ENCODE measurements at regions not wholly inside any gene's neighbourhood (a gene's known extent, or its start where the extent isn't known, plus 50 kb on each side); places are given as distances from the start of the nearest gene placed in this dataset.

- Histone ChIP-seq H3K36me3 (ENCODE audit: control insufficient read depth in 2 of 2, insufficient read depth in 2 of 2, low read length in 2 of 2) (no peaks in the 10 kb centered on the region), H3K27me3 (ENCODE audit: control insufficient read depth in 2 of 2, insufficient read depth in 2 of 2, low read length in 2 of 2) (no peaks in the 10 kb centered on the region), H3K9me3 (ENCODE audit: control insufficient read depth in 2 of 2, low read length in 2 of 2) (no peaks in the 10 kb centered on the region), H3K4me3 (ENCODE audit: low read length in 2 of 2) (no peak overlapping the region), H3K4me1 (ENCODE audit: control insufficient read depth in 2 of 2, insufficient read depth in 2 of 2, low read length in 2 of 2) (no peaks in the 10 kb centered on the region), H3K27ac (ENCODE audit: low read depth in 2 of 2, low read length in 2 of 2) (no peak overlapping the region), H3K9ac (ENCODE audit: low read depth in 1 of 2, low read length in 2 of 2) (no peak overlapping the region)
These were observed 262.2 kb upstream of the DDX53 start for GRCh38 chrX:22737541-22737940.

GRCh38 chrX:22739276-22739675 is 260.5 kb upstream of the DDX53 start:
- H3K9me3 ChIP-seq (ENCODE audit: control insufficient read depth in 2 of 2, low read length in 2 of 2) = no peaks in the 10 kb centered on the region
- no peaks in the 10 kb centered on the region for H3K4me1 ChIP-seq (ENCODE audit: control insufficient read depth in 2 of 2, insufficient read depth in 2 of 2, low read length in 2 of 2)
- H3K27me3 ChIP-seq (ENCODE audit: control insufficient read depth in 2 of 2, insufficient read depth in 2 of 2, low read length in 2 of 2) = no peaks in the 10 kb centered on the region
- no peak overlapping the region for H3K9ac ChIP-seq (ENCODE audit: low read depth in 1 of 2, low read length in 2 of 2)
- no peak overlapping the region for H3K27ac ChIP-seq (ENCODE audit: low read depth in 2 of 2, low read length in 2 of 2)
- H3K4me3 ChIP-seq (ENCODE audit: low read length in 2 of 2) = no peak overlapping the region
- H3K36me3 ChIP-seq (ENCODE audit: control insufficient read depth in 2 of 2, insufficient read depth in 2 of 2, low read length in 2 of 2) = no peaks in the 10 kb centered on the region

GRCh38 chrX:22740836-22741235 is 258.9 kb upstream of the DDX53 start:
- Histone ChIP-seq H3K4me1 (ENCODE audit: control insufficient read depth in 2 of 2, insufficient read depth in 2 of 2, low read length in 2 of 2) (no peaks in the 10 kb centered on the region), H3K9ac (ENCODE audit: low read depth in 1 of 2, low read length in 2 of 2) (no peak overlapping the region), H3K27me3 (ENCODE audit: control insufficient read depth in 2 of 2, insufficient read depth in 2 of 2, low read length in 2 of 2) (no peaks in the 10 kb centered on the region), H3K4me3 (ENCODE audit: low read length in 2 of 2) (no peak overlapping the region), H3K36me3 (ENCODE audit: control insufficient read depth in 2 of 2, insufficient read depth in 2 of 2, low read length in 2 of 2) (no peaks in the 10 kb centered on the region), H3K27ac (ENCODE audit: low read depth in 2 of 2, low read length in 2 of 2) (no peak overlapping the region), H3K9me3 (ENCODE audit: control insufficient read depth in 2 of 2, low read length in 2 of 2) (no peaks in the 10 kb centered on the region)

GRCh38 chrX:22742174-22742573 is 257.6 kb upstream of the DDX53 start:
- no peak overlapping the region for H3K4me3 ChIP-seq (ENCODE audit: low read length in 2 of 2)
- H3K4me1 ChIP-seq (ENCODE audit: control insufficient read depth in 2 of 2, insufficient read depth in 2 of 2, low read length in 2 of 2) = no peaks in the 10 kb centered on the region
- no peaks in the 10 kb centered on the region for H3K36me3 ChIP-seq (ENCODE audit: control insufficient read depth in 2 of 2, insufficient read depth in 2 of 2, low read length in 2 of 2)
- H3K27me3 ChIP-seq (ENCODE audit: control insufficient read depth in 2 of 2, insufficient read depth in 2 of 2, low read length in 2 of 2) = no peaks in the 10 kb centered on the region
- no peak overlapping the region for H3K27ac ChIP-seq (ENCODE audit: low read depth in 2 of 2, low read length in 2 of 2)
- H3K9me3 ChIP-seq (ENCODE audit: control insufficient read depth in 2 of 2, low read length in 2 of 2) = no peaks in the 10 kb centered on the region
- no peak overlapping the region for H3K9ac ChIP-seq (ENCODE audit: low read depth in 1 of 2, low read length in 2 of 2)

- Histone ChIP-seq H3K9ac (ENCODE audit: low read depth in 1 of 2, low read length in 2 of 2) (no peak overlapping the region), H3K9me3 (ENCODE audit: control insufficient read depth in 2 of 2, low read length in 2 of 2) (no peaks in the 10 kb centered on the region), H3K4me3 (ENCODE audit: low read length in 2 of 2) (no peak overlapping the region), H3K36me3 (ENCODE audit: control insufficient read depth in 2 of 2, insufficient read depth in 2 of 2, low read length in 2 of 2) (no peaks in the 10 kb centered on the region), H3K27me3 (ENCODE audit: control insufficient read depth in 2 of 2, insufficient read depth in 2 of 2, low read length in 2 of 2) (no peaks in the 10 kb centered on the region), H3K4me1 (ENCODE audit: control insufficient read depth in 2 of 2, insufficient read depth in 2 of 2, low read length in 2 of 2) (no peaks in the 10 kb centered on the region), H3K27ac (ENCODE audit: low read depth in 2 of 2, low read length in 2 of 2) (no peak overlapping the region)
These were observed 253.7 kb upstream of the DDX53 start for GRCh38 chrX:22746081-22746480.

- Histone ChIP-seq H3K9me3 (ENCODE audit: control insufficient read depth in 2 of 2, low read length in 2 of 2) (no peaks in the 10 kb centered on the region), H3K4me1 (ENCODE audit: control insufficient read depth in 2 of 2, insufficient read depth in 2 of 2, low read length in 2 of 2) (no peaks in the 10 kb centered on the region), H3K27ac (ENCODE audit: low read depth in 2 of 2, low read length in 2 of 2) (no peak overlapping the region), H3K9ac (ENCODE audit: low read depth in 1 of 2, low read length in 2 of 2) (no peak overlapping the region), H3K4me3 (ENCODE audit: low read length in 2 of 2) (no peak overlapping the region), H3K36me3 (ENCODE audit: control insufficient read depth in 2 of 2, insufficient read depth in 2 of 2, low read length in 2 of 2) (no peaks in the 10 kb centered on the region), H3K27me3 (ENCODE audit: control insufficient read depth in 2 of 2, insufficient read depth in 2 of 2, low read length in 2 of 2) (no peaks in the 10 kb centered on the region)
These were observed 251.4 kb upstream of the DDX53 start for GRCh38 chrX:22748093-22748999.

- Histone ChIP-seq H3K9me3 (ENCODE audit: control insufficient read depth in 2 of 2, low read length in 2 of 2) (no peaks in the 10 kb centered on the region), H3K4me3 (ENCODE audit: low read length in 2 of 2) (no peak overlapping the region), H3K27me3 (ENCODE audit: control insufficient read depth in 2 of 2, insufficient read depth in 2 of 2, low read length in 2 of 2) (no peaks in the 10 kb centered on the region), H3K27ac (ENCODE audit: low read depth in 2 of 2, low read length in 2 of 2) (no peak overlapping the region), H3K36me3 (ENCODE audit: control insufficient read depth in 2 of 2, insufficient read depth in 2 of 2, low read length in 2 of 2) (no peaks in the 10 kb centered on the region), H3K9ac (ENCODE audit: low read depth in 1 of 2, low read length in 2 of 2) (no peak overlapping the region), H3K4me1 (ENCODE audit: control insufficient read depth in 2 of 2, insufficient read depth in 2 of 2, low read length in 2 of 2) (no peaks in the 10 kb centered on the region)
These were observed 240.8 kb upstream of the DDX53 start for GRCh38 chrX:22758807-22759481.

GRCh38 chrX:22760513-22761057 is 239.2 kb upstream of the DDX53 start:
- H3K27me3 ChIP-seq (ENCODE audit: control insufficient read depth in 2 of 2, insufficient read depth in 2 of 2, low read length in 2 of 2) = no peaks in the 10 kb centered on the region

GRCh38 chrX:22788221-22788620 is 211.5 kb upstream of the DDX53 start:
- no peak overlapping the region for H3K4me3 ChIP-seq (ENCODE audit: low read length in 2 of 2)
- no peaks in the 10 kb centered on the region for H3K4me1 ChIP-seq (ENCODE audit: control insufficient read depth in 2 of 2, insufficient read depth in 2 of 2, low read length in 2 of 2)
- no peak overlapping the region for H3K9ac ChIP-seq (ENCODE audit: low read depth in 1 of 2, low read length in 2 of 2)
- no peak overlapping the region for H3K27ac ChIP-seq (ENCODE audit: low read depth in 2 of 2, low read length in 2 of 2)
- H3K27me3 ChIP-seq (ENCODE audit: control insufficient read depth in 2 of 2, insufficient read depth in 2 of 2, low read length in 2 of 2) = no peaks in the 10 kb centered on the region
- H3K36me3 ChIP-seq (ENCODE audit: control insufficient read depth in 2 of 2, insufficient read depth in 2 of 2, low read length in 2 of 2) = no peaks in the 10 kb centered on the region
- peaks cover 0 to 3% of the 10 kb centered on the region in 2 donors for H3K9me3 ChIP-seq (ENCODE audit: control insufficient read depth in 2 of 2, low read length in 2 of 2)

More at GRCh38 chrX:22760513-22761057, 239.2 kb upstream of the DDX53 start:
- H3K4me1 ChIP-seq (ENCODE audit: control insufficient read depth in 2 of 2, insufficient read depth in 2 of 2, low read length in 2 of 2) = no peaks in the 10 kb centered on the region
- H3K36me3 ChIP-seq (ENCODE audit: control insufficient read depth in 2 of 2, insufficient read depth in 2 of 2, low read length in 2 of 2) = no peaks in the 10 kb centered on the region
- H3K9ac ChIP-seq (ENCODE audit: low read depth in 1 of 2, low read length in 2 of 2) = no peak overlapping the region
- H3K27ac ChIP-seq (ENCODE audit: low read depth in 2 of 2, low read length in 2 of 2) = no peak overlapping the region
- no peak overlapping the region for H3K4me3 ChIP-seq (ENCODE audit: low read length in 2 of 2)
- H3K9me3 ChIP-seq (ENCODE audit: control insufficient read depth in 2 of 2, low read length in 2 of 2) = no peaks in the 10 kb centered on the region

GRCh38 chrX:22795671-22796070 is 204.1 kb upstream of the DDX53 start:
- Histone ChIP-seq H3K36me3 (ENCODE audit: control insufficient read depth in 2 of 2, insufficient read depth in 2 of 2, low read length in 2 of 2) (no peaks in the 10 kb centered on the region), H3K4me3 (ENCODE audit: low read length in 2 of 2) (no peak overlapping the region), H3K9ac (ENCODE audit: low read depth in 1 of 2, low read length in 2 of 2) (no peak overlapping the region), H3K27me3 (ENCODE audit: control insufficient read depth in 2 of 2, insufficient read depth in 2 of 2, low read length in 2 of 2) (no peaks in the 10 kb centered on the region), H3K27ac (ENCODE audit: low read depth in 2 of 2, low read length in 2 of 2) (no peak overlapping the region), H3K9me3 (ENCODE audit: control insufficient read depth in 2 of 2, low read length in 2 of 2) (no peaks in the 10 kb centered on the region), H3K4me1 (ENCODE audit: control insufficient read depth in 2 of 2, insufficient read depth in 2 of 2, low read length in 2 of 2) (no peaks in the 10 kb centered on the region)

Data from mucosa of rectum (tissue), 2 donors.